GM23248 (cell line): ENCODE measurements at regions not wholly inside any gene's neighbourhood (a gene's known extent, or its start where the extent isn't known, plus 50 kb on each side); places are given as distances from the start of the nearest gene placed in this dataset.

Experiments
- DNase-seq: peaks from one replicate; pipeline ENCODE4 v3.0.0-alpha.2; 2015
- H2AFZ ChIP-seq: fragments of 200-600 bp; sonication (generic); 2 replicates; pipeline ENCODE4 v1.6.1; 2016; ENCODE audit warnings: antibody characterized with exemption
- H3F3A ChIP-seq: fragments of 200-600 bp; sonication (generic); 2 replicates; pipeline ENCODE4 v1.6.1; 2016; ENCODE audit warnings: mild to moderate bottlenecking, antibody characterized with exemption, mixed run types; ENCODE audit not compliant: insufficient read depth
- H3K27ac ChIP-seq: fragments of 200-600 bp; sonication (generic); 2 replicates; pipeline ENCODE4 v1.5.1; 2016; ENCODE audit warnings: mild to moderate bottlenecking
- H3K27me3 ChIP-seq: fragments of 200-600 bp; sonication (generic); replicated peaks from 2 replicates; pipeline ENCODE4 v1.6.1; 2016; ENCODE audit warnings: mild to moderate bottlenecking; ENCODE audit not compliant: insufficient read depth
- H3K36me3 ChIP-seq: fragments of 200-600 bp; sonication (generic); 2 replicates; pipeline ENCODE4 v1.6.1; 2016; ENCODE audit warnings: low read depth, mild to moderate bottlenecking
- H3K4me1 ChIP-seq: fragments of 200-600 bp; sonication (generic); 2 replicates; pipeline ENCODE4 v1.6.1; 2016; ENCODE audit warnings: mild to moderate bottlenecking; ENCODE audit not compliant: insufficient read depth
- H3K4me2 ChIP-seq: fragments of 200-600 bp; sonication (generic); one replicate; pipeline ENCODE4 v1.6.1; 2016; ENCODE audit warnings: mild to moderate bottlenecking; ENCODE audit not compliant: unreplicated experiment
- H3K4me3 ChIP-seq: fragments of 200-600 bp; sonication (generic); 2 replicates; pipeline ENCODE4 v1.5.1; 2016; ENCODE audit warnings: mild to moderate bottlenecking
- H3K79me2 ChIP-seq: fragments of 200-600 bp; sonication (generic); 2 replicates; pipeline ENCODE4 v1.6.1; 2016; ENCODE audit warnings: mild to moderate bottlenecking; ENCODE audit not compliant: insufficient read depth
- H3K9ac ChIP-seq: fragments of 200-600 bp; sonication (generic); 2 replicates; pipeline ENCODE4 v1.6.1; 2016; ENCODE audit warnings: mild to moderate bottlenecking
- H3K9me2 ChIP-seq: fragments of 200-600 bp; sonication (generic); 2 replicates; pipeline ENCODE4 v1.6.1; 2016; ENCODE audit warnings: mixed run types, mild to moderate bottlenecking, moderate library complexity; ENCODE audit not compliant: insufficient read depth
- H3K9me3 ChIP-seq: fragments of 200-600 bp; sonication (generic); one replicate; pipeline ENCODE4 v1.6.1; 2017; ENCODE audit warnings: low read depth
- H4K20me1 ChIP-seq: fragments of 200-600 bp; sonication (generic); 2 replicates; pipeline ENCODE4 v1.6.0; 2016; ENCODE audit not compliant: insufficient read depth
- EZH2 ChIP-seq: fragments of 200-600 bp; sonication (generic); IDR thresholded peaks from 2 replicates; pipeline ENCODE4 v1.6.1; 2018; ENCODE audit warnings: antibody characterized with exemption, mild to moderate bottlenecking; ENCODE audit not compliant: insufficient read depth, poor library complexity, severe bottlenecking
- EZH2phosphoT487 ChIP-seq: fragments of 200-600 bp; sonication (generic); IDR thresholded peaks from 2 replicates; pipeline ENCODE4 v1.6.1; 2018; ENCODE audit warnings: antibody characterized with exemption, moderate library complexity, mild to moderate bottlenecking, low read depth; ENCODE audit not compliant: insufficient read depth
- WGBS, 2 experiments: methylation state at CpG; one replicate each; pipeline ENCODE4 v1.1.6; 2015 to 2017; ENCODE audit warnings: low lambda C conversion rate in 2 of 2, low coverage in 1 of 2; ENCODE audit errors: missing lambda C conversion rate in 2 of 2; 5-methylcytosine and 5-hydroxymethylcytosine counted together
- in situ Hi-C: fragments of 300-500 bp; cut with MboI; formaldehyde crosslinking; loops from 2 replicates; pipeline ENCODE4 v1.15.0; 2020

DNA sequence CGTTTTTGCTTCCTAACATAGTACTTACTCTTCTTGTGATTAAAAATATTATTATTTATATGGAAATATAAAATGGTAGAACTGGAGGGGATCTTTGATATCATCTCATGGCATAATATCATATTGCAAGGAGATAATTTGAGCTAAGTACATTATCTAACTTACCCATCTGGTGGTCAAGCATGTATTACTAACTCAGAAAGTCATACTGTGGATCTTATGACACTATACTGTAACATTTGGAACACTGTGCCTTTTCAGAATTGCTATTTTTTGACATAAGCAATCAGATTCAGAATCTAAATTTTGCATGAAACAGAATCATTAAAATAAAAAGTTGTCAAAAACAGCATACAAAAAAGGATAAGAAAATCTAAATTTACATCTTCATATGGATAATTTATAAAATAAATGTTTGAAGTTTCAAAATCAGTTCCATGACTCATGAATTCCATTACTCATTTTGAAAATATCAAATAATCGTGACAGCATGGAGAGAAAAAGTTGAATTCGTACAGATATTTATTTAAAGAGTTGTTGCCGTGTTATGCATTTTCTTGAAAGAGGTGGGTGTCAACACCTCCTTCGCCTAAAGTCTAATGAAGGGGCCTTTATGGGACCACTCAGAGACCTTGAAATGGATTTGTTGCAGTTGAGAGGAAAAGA is 928.1 kb downstream of the PDHA2 start:
- in situ Hi-C loops: no loop called here
- WGBS, 2 experiments: 31 to 32% methylated on average over 5 of the region's 5 CpGs
- H3K9me2 ChIP-seq: no peaks in the 10 kb centered on the region
- H3F3A ChIP-seq: no peaks in the 10 kb centered on the region
- no peaks in the 10 kb centered on the region for H3K79me2 ChIP-seq
- H2AFZ ChIP-seq: no peak overlapping the region
- no peaks in the 10 kb centered on the region for H3K27me3 ChIP-seq
- no peaks in the 10 kb centered on the region for H4K20me1 ChIP-seq
- no peak overlapping the region for H3K4me2 ChIP-seq
- H3K4me3 ChIP-seq: no peak overlapping the region
- H3K9me3 ChIP-seq: no peaks in the 10 kb centered on the region
- TF ChIP-seq EZH2: no peak
- TF ChIP-seq EZH2phosphoT487: no peak
- H3K27ac ChIP-seq: no peak overlapping the region
- no peaks in the 10 kb centered on the region for H3K4me1 ChIP-seq
- no peak overlapping the region for H3K9ac ChIP-seq
- DNase-seq: no peak
- no peaks in the 10 kb centered on the region for H3K36me3 ChIP-seq

DNA sequence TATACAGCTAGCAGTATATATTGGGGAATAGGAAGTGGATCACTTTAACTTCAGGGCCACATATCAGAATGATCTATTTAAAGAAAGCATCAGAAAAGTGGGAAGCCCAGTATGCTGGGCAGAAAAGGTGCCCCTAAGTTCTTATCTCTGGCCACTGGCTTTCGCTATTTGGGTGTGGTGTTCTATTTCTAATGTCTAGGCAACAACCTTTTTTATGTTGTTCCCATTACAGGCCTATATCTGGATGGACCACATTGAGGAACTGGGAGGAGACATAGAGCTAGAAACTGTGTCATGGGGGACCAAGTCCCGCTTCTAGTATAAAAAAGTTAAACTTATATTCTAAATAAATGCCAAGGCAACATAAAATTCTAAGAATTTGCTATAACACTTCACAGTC is 935.6 kb downstream of the PDHA2 start:
- no peaks in the 10 kb centered on the region for H3K9me3 ChIP-seq
- in situ Hi-C loops: no loop called here
- no peaks in the 10 kb centered on the region for H3K27me3 ChIP-seq
- DNase-seq: no peak
- H4K20me1 ChIP-seq: no peaks in the 10 kb centered on the region
- WGBS, 2 experiments: 19 to 24% methylated on average over 2 of the region's 2 CpGs
- no peak overlapping the region for H2AFZ ChIP-seq
- H3K4me1 ChIP-seq: no peaks in the 10 kb centered on the region
- TF ChIP-seq EZH2phosphoT487: no peak
- no peaks in the 10 kb centered on the region for H3F3A ChIP-seq
- H3K27ac ChIP-seq: no peak overlapping the region
- H3K9ac ChIP-seq: no peak overlapping the region
- no peak overlapping the region for H3K4me2 ChIP-seq
- no peak overlapping the region for H3K4me3 ChIP-seq
- H3K36me3 ChIP-seq: no peaks in the 10 kb centered on the region
- no peaks in the 10 kb centered on the region for H3K79me2 ChIP-seq
- H3K9me2 ChIP-seq: no peaks in the 10 kb centered on the region

DNA sequence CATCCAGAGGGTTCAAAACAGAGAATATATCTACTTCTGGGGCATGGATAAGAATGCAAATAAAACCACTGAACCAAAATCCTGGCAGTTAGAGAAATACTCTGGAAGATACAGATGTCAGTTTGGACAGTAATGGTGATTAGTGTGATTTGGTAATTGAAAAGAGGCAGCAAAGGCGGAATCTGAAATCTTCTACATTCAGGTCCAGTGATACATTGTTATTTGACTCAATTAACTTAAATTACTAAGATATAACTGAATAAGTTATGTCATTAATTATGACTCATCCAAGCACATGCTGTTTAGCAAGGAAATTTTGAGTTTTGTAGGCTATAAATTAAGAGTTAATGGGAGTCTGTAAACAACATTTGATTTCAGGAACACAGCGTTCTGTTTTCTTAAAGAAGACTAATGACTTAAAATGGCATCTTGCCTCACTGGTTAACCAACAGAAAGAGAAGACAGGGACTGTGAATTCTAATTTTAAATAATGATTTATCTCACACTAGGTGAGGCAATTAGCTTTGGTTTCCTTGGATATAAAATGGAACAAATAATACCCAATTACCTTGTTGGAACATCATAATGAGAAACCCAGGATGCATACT is 937.1 kb downstream of the PDHA2 start:
- 16 to 27% methylated on average over 2 of the region's 2 CpGs for WGBS, 2 experiments
- no peak overlapping the region for H3K27ac ChIP-seq
- H3K4me3 ChIP-seq: no peak overlapping the region
- H3K36me3 ChIP-seq: no peaks in the 10 kb centered on the region
- H3K9ac ChIP-seq: no peak overlapping the region
- H3F3A ChIP-seq: no peaks in the 10 kb centered on the region
- H3K9me2 ChIP-seq: no peaks in the 10 kb centered on the region
- TF ChIP-seq EZH2 (no peak), EZH2phosphoT487 (no peak)
- H3K4me2 ChIP-seq: no peak overlapping the region
- H3K79me2 ChIP-seq: no peaks in the 10 kb centered on the region
- H3K27me3 ChIP-seq: no peaks in the 10 kb centered on the region
- DNase-seq: no peak
- no peaks in the 10 kb centered on the region for H4K20me1 ChIP-seq
- no peaks in the 10 kb centered on the region for H3K4me1 ChIP-seq
- in situ Hi-C loops: no loop called here
- H2AFZ ChIP-seq: no peak overlapping the region
- peaks cover 6% of the 10 kb centered on the region for H3K9me3 ChIP-seq

GRCh38 chr4:96784336-96784735 is 944.4 kb downstream of the PDHA2 start:
- Histone ChIP-seq H3K27me3 (no peaks in the 10 kb centered on the region), H3K79me2 (no peaks in the 10 kb centered on the region), H3K27ac (no peak overlapping the region), H3K9ac (no peak overlapping the region), H3K4me1 (no peaks in the 10 kb centered on the region), H3K9me2 (no peaks in the 10 kb centered on the region), H4K20me1 (no peaks in the 10 kb centered on the region), H3F3A (no peaks in the 10 kb centered on the region), H3K36me3 (no peaks in the 10 kb centered on the region), H2AFZ (no peak overlapping the region), H3K4me3 (no peak overlapping the region), H3K4me2 (no peak overlapping the region), H3K9me3 (peaks cover 12% of the 10 kb centered on the region)
- WGBS, 2 experiments: 17 to 18% methylated on average over 4 of the region's 4 CpGs
- DNase-seq: no peak
- no peak for TF ChIP-seq EZH2phosphoT487
- no peak for TF ChIP-seq EZH2
- in situ Hi-C loops: no loop called here
